Heart left ventricle (tissue), 16 donors: ENCODE measurements at regions not wholly inside any gene's neighbourhood (a gene's known extent, or its start where the extent isn't known, plus 50 kb on each side); places are given as distances from the start of the nearest gene placed in this dataset.

ENCODE experiments used
- ATAC-seq, 4 donors: fragments of 200-7000 bp; cut with Tn5 transposase; one replicate each; pipeline ENCODE4 v1.9.1; 2020 to 2022; ENCODE audit warnings: moderate library complexity in 4 of 4, mild to moderate bottlenecking in 3 of 4, moderate number of reproducible peaks in 1 of 4
- DNase-seq, 5 donors: peaks; one replicate each; pipeline ENCODE4 v3.0.0-alpha.2; 2020
- H3K27ac ChIP-seq, 12 donors: fragments of 200-600 bp; sonication (generic) in 4 of 12; one replicate each; pipeline versions ENCODE4 v1.5.0 to v1.8.0; 2016 to 2022; ENCODE audit warnings: mild to moderate bottlenecking in 2 of 12
- H3K27me3 ChIP-seq, 9 donors: fragments of 200-600 bp; sonication (generic) in 2 of 9; one replicate each; pipeline versions ENCODE4 v1.5.1 to v1.8.0; 2016 to 2022; ENCODE audit warnings: mild to moderate bottlenecking in 3 of 9
- H3K36me3 ChIP-seq, 9 donors: fragments of 200-600 bp; sonication (generic) in 2 of 9; one replicate each; pipeline versions ENCODE4 v1.5.0 to v1.8.0; 2018 to 2022; ENCODE audit warnings: mild to moderate bottlenecking in 2 of 9
- H3K4me1 ChIP-seq, 12 donors: fragments of 200-600 bp; sonication (generic) in 4 of 12; one replicate each; pipeline versions ENCODE4 v1.5.0 to v1.8.0; 2016 to 2022; ENCODE audit warnings: mild to moderate bottlenecking in 3 of 12
- H3K4me3 ChIP-seq, 12 donors: fragments of 200-600 bp; sonication (generic) in 4 of 12; one replicate each; pipeline versions ENCODE4 v1.5.0 to v1.8.0; 2017 to 2022; ENCODE audit warnings: mild to moderate bottlenecking in 9 of 12, moderate library complexity in 4 of 12
- H3K9me3 ChIP-seq, 12 donors: fragments of 200-600 bp; sonication (generic) in 4 of 12; one replicate each; pipeline versions ENCODE4 v1.5.0 to v1.8.0; 2016 to 2022; ENCODE audit warnings: mild to moderate bottlenecking in 1 of 12
- CTCF ChIP-seq, 12 donors: fragments of 200-600 bp; sonication (generic) in 4 of 12; IDR thresholded peaks; one replicate each; pipeline versions ENCODE4 v1.5.0 to v1.8.0; 2018 to 2022; ENCODE audit warnings: antibody characterized with exemption in 12 of 12, mild to moderate bottlenecking in 5 of 12
- POLR2A ChIP-seq, 2 donors: fragments of 450-650 bp; IDR thresholded peaks; one replicate each; pipeline ENCODE4 v1.6.1; 2017; ENCODE audit warnings: antibody characterized with exemption in 2 of 2, mild to moderate bottlenecking in 2 of 2, moderate library complexity in 2 of 2
- WGBS, 4 donors: extraction: QIAGEN DNeasy Blood & Tissue Kit in 2 of 4; methylation state at CpG; one replicate each; pipeline versions ENCODE4 v1.1.5 to v1.1.7; 2013 to 2018; 5-methylcytosine and 5-hydroxymethylcytosine counted together
- intact Hi-C, 10 donors: fragments of 100-400 bp; cut with DNase I; formaldehyde crosslinking; loops; one replicate each; pipeline versions ENCODE4 v1.11.1 to v1.14.2; 2022
- donor health status: ischemic (EF 13 %, LVEDD 7.1; RV severe dilation, severe dysfunction).
- donor health status: healthy with polysubstance abuse.
- donor health status: DM: no; HTN: yes; CAD: no.
- donor health status: DM: no; HTN: no; CAD: no.
- donor health status: ischemic (EF 25% LVEDD 6.9; RV normal size, moderate dysfunction).
- donor health status: ischemic (EF 25% LVEDD 5.7; RV mildly dilated, moderate dysfunction).
- donor health status: healthy.
- donor health status: DM: yes; HTN: yes; CAD: no.
- donor health status: ischemic (EF 35%, LVEDD 5.7; RV mildly dilated, moderate dysfunction).
- donor health status: nonischemic (EF 11% LVEDD 7.7; RV severe dilation, severe dysfunction).
- donor health status: DM: yes; HTN: yes; CAD: no.
- donor health status: PGD.
- donor health status: ischemic (EF 29% LVEDD 5.4; RV normal size, mild dysfunction).
- donor health status: nonischemic (EF 23%, LVEDD 6.1; RV moderate dilation, normal function).

GRCh38 chr3:194079702-194080172, 56.2 kb upstream of the HES1 start:
- Histone ChIP-seq H3K36me3 (no peaks in the 10 kb centered on the region), H3K9me3 (no peaks in the 10 kb centered on the region), H3K4me1 (peaks cover 0 to 18% (median 15%) of the 10 kb centered on the region in 12 donors), H3K27me3 (peaks cover 0 to 11% (median 0%) of the 10 kb centered on the region in 9 donors), H3K4me3 (no peak overlapping the region), H3K27ac (no peak overlapping the region)
- intact Hi-C loops = loop anchor here in 4 of 10 donors (5.0 to 10.0 kb wide), 5 partner anchors 53 to 295 kb away; partner anchors contain the start of gene HES1 (in 1 of the 4)
- ATAC-seq (no peak), DNase-seq (no peak)
- TF ChIP-seq CTCF (IDR thresholded peaks at IDR 0.05) = no peak
- no peak for TF ChIP-seq POLR2A (IDR thresholded peaks at IDR 0.05)
- WGBS, 4 donors = 79 to 89% (median 86%) methylated on average over 14 of the region's 14 CpGs

GRCh38 chr3:194080436-194080835, 55.5 kb upstream of the HES1 start:
- DNase-seq (no peak), ATAC-seq (no peak)
- 67 to 80% (median 73%) methylated on average over 6 to 7 of the region's 7 CpGs for WGBS, 4 donors
- H3K36me3 ChIP-seq = no peaks in the 10 kb centered on the region
- H3K27ac ChIP-seq = no peak overlapping the region
- no peaks in the 10 kb centered on the region for H3K9me3 ChIP-seq
- H3K27me3 ChIP-seq = peaks cover 0 to 5% (median 0%) of the 10 kb centered on the region in 9 donors
- TF ChIP-seq POLR2A (IDR thresholded peaks at IDR 0.05) (no peak), CTCF (IDR thresholded peaks at IDR 0.05) (no peak)
- intact Hi-C loops = loop anchor here in 1 of 10 donors (5.0 kb wide), 1 partner anchor 52 kb away; no protein-coding TSS in a partner anchor
- H3K4me1 ChIP-seq = peaks cover 0 to 18% (median 15%) of the 10 kb centered on the region in 12 donors
- no peak overlapping the region for H3K4me3 ChIP-seq

- Histone ChIP-seq H3K27me3 (peaks cover 0 to 5% (median 0%) of the 10 kb centered on the region in 9 donors), H3K4me3 (no peak overlapping the region), H3K27ac (no peak overlapping the region), H3K9me3 (no peaks in the 10 kb centered on the region), H3K4me1 (peaks cover 0 to 18% (median 15%) of the 10 kb centered on the region in 12 donors), H3K36me3 (no peaks in the 10 kb centered on the region)
- intact Hi-C loops = loop anchor here in 1 of 10 donors (5.0 kb wide), 1 partner anchor 51 kb away; no protein-coding TSS in a partner anchor
- 80 to 89% (median 86%) methylated on average over 8 of the region's 8 CpGs for WGBS, 4 donors
- TF ChIP-seq CTCF (IDR thresholded peaks at IDR 0.05) (no peak), POLR2A (IDR thresholded peaks at IDR 0.05) (no peak)
- no peak for DNase-seq
- peak in 1 of 4 donors; percentile 36 for ATAC-seq
These were observed 54.8 kb upstream of the HES1 start for GRCh38 chr3:194080913-194081800.

- H3K4me3 ChIP-seq = no peak overlapping the region
- H3K4me1 ChIP-seq = peaks cover 0 to 18% (median 15%) of the 10 kb centered on the region in 12 donors
- DNase-seq (no peak), ATAC-seq (no peak)
- H3K36me3 ChIP-seq = no peaks in the 10 kb centered on the region
- WGBS, 4 donors = 96 to 98% (median 97%) methylated on average over 5 of the region's 5 CpGs
- H3K27ac ChIP-seq = no peak overlapping the region
- H3K9me3 ChIP-seq = no peaks in the 10 kb centered on the region
- intact Hi-C loops = loop anchor here in 1 of 10 donors (5.0 kb wide), 1 partner anchor 50 kb away; no protein-coding TSS in a partner anchor
- TF ChIP-seq POLR2A (IDR thresholded peaks at IDR 0.05) = no peak
- no peak for TF ChIP-seq CTCF (IDR thresholded peaks at IDR 0.05)
- peaks cover 0 to 5% (median 0%) of the 10 kb centered on the region in 9 donors for H3K27me3 ChIP-seq
These were observed 54.1 kb upstream of the HES1 start for GRCh38 chr3:194081826-194082225.
